ENCODE measurements at regions not wholly inside any gene's neighbourhood (a gene's known extent, or its start where the extent isn't known, plus 50 kb on each side); places are given as distances from the start of the nearest gene placed in this dataset.
"Not testable (repeated sequence)": the region's sequence is repeated elsewhere in the genome, so short reads cannot be mapped to it uniquely, and the experiment has no call there.

DNA sequence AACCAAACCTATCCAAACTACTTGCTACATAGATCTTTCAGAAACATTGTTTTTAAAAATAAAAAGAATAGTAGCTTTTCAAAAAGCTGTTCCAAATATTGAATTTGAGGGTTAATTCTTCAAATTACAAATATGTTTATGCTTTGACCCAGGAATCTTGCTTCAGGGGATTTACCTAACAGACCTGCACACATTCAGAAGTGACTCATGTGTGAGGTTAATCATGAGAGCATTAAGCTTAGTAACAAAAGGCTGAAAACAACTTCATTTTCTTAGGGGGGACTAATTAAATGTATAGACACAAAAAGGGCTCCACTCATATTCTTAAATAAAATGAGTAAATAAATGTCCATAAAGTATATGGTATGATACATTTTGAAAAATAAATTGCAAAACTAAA, 672.4 kb upstream of the FLRT2 start:
- no peak for DNase-seq (ENCODE audit: low read depth in 2 of 2)

GRCh38 chr14:84859116-84859515, 670.8 kb upstream of the FLRT2 start:
- no peak for DNase-seq (ENCODE audit: low read depth in 2 of 2)

GRCh38 chr14:84864548-84865271, 665.2 kb upstream of the FLRT2 start:
- no peak for DNase-seq (ENCODE audit: low read depth in 2 of 2)

- no peak for DNase-seq (ENCODE audit: low read depth in 2 of 2)
Measured at GRCh38 chr14:84871734-84872133, 658.2 kb upstream of the FLRT2 start.

GRCh38 chr14:84874436-84874835, 655.5 kb upstream of the FLRT2 start:
- DNase-seq (ENCODE audit: low read depth in 2 of 2), result no peak

- DNase-seq (ENCODE audit: low read depth in 2 of 2), result no peak
Measured at GRCh38 chr14:84877061-84877460, 652.9 kb upstream of the FLRT2 start.

GRCh38 chr14:84882830-84883229, 647.1 kb upstream of the FLRT2 start:
- no peak for DNase-seq (ENCODE audit: low read depth in 2 of 2)

- DNase-seq (ENCODE audit: low read depth in 2 of 2), result no peak
Measured at GRCh38 chr14:84885061-84885460, 644.9 kb upstream of the FLRT2 start.

- no peak for DNase-seq (ENCODE audit: low read depth in 2 of 2)
Measured at GRCh38 chr14:84891404-84891803, 638.5 kb upstream of the FLRT2 start.

DNA sequence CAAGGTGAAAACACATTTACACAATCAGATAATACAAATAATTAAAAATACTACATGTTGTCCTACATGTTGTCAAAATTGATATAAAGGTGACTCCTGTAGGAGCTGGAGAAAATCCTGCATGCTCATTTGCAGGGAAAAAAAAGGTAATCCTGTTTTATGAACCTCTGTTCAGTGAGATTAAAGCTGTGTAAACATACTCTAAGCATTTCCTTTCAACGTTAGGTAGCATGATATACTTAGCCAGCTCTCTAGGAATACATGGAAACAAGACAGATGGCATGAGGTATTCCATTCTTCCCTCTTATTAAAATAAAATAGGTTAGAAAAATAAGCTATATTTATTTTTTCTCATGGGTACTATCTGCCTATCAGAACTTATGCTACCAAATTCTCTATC, 635.7 kb upstream of the FLRT2 start:
- no peak for DNase-seq (ENCODE audit: low read depth in 2 of 2)

- no peak for DNase-seq (ENCODE audit: low read depth in 2 of 2)
Measured at GRCh38 chr14:84922370-84922769, 607.6 kb upstream of the FLRT2 start.

- no peak for DNase-seq (ENCODE audit: low read depth in 2 of 2)
Measured at GRCh38 chr14:84926656-84927055, 603.3 kb upstream of the FLRT2 start.

GRCh38 chr14:84927096-84927827, 602.7 kb upstream of the FLRT2 start:
- no peak for DNase-seq (ENCODE audit: low read depth in 2 of 2)

- no peak for DNase-seq (ENCODE audit: low read depth in 2 of 2)
Measured at GRCh38 chr14:84929086-84929485, 600.9 kb upstream of the FLRT2 start.

- DNase-seq (ENCODE audit: low read depth in 2 of 2), result no peak
Measured at GRCh38 chr14:84929834-84930233, 600.1 kb upstream of the FLRT2 start.

GRCh38 chr14:84937016-84937415, 592.9 kb upstream of the FLRT2 start:
- DNase-seq (ENCODE audit: low read depth in 2 of 2), result no peak

GRCh38 chr14:84937449-84937848, 592.5 kb upstream of the FLRT2 start:
- no peak for DNase-seq (ENCODE audit: low read depth in 2 of 2)

DNA sequence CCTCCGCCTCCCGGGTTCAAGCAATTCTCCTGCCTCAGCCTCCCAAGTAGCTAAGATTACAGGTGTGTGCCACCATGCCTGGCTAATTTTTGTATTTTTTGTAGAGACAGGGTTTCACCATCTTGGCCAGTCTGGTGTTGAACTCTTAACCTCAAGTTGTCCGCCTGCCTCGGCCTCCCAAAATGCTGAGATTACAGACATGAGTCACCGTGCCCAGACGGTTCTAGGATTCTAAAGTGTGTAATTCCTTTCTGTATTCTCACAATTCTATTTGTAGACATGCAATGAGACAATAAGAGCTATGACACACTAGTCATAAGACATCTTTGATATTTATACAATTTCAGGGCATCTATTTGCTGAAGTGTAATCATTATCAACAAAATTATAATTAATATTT, 585.0 kb upstream of the FLRT2 start:
- DNase-seq (ENCODE audit: low read depth in 2 of 2), result not testable (repeated sequence)

DNA sequence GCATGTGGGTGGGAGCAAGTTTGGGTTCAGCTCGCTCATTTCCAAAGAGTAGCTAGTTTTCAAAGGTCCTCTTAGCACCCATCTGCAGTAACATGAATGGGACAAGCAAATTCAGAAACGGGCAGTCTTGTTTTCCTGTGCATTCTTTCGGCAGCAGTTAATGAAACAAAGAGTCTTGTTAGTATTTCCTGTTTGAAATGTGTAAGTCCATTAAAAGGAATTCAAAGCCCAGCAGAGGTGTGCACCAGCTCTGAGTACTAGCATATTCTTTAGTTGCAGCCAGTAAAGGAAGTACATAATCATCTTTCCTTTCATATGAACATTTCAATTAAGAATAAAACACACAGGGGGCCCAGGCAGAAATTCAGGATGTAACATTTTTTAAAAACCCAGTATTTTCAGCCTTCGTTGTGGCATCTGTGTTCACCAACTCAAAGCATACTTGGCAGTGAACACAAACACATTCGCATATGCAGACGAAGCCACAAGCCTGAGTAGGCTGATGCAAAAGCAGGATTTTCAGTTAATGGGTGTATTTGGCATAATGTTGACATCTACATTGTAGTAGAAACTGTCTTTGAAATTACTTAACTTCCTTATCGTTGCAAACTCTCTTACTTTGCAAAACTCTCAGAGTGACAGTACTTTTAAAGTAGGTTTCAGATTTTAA, 570.0 kb upstream of the FLRT2 start:
- no peak for DNase-seq (ENCODE audit: low read depth in 2 of 2)

- no peak for DNase-seq (ENCODE audit: low read depth in 2 of 2)
Measured at GRCh38 chr14:84961637-84962036, 568.3 kb upstream of the FLRT2 start.

DNA sequence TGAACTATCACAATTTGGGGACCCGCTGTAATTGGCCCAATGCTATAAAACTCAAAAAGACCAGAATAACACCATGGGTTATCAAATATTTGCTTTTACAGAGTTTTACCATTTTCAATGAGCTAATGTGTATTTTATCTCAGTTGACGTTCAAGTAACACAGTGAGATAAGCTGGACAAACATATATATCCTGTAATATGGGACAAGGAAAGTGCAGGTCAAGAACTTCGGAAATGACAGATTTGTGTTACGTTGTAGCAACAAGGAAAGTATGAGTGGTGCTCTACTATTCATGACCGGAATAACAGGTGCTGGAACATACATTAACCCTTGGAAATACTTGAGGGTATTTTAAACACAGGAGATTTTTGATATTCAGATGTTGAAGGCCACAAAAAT, 566.4 kb upstream of the FLRT2 start:
- no peak for DNase-seq (ENCODE audit: low read depth in 2 of 2)

GRCh38 chr14:84965279-84965678, 564.7 kb upstream of the FLRT2 start:
- no peak for DNase-seq (ENCODE audit: low read depth in 2 of 2)

DNA sequence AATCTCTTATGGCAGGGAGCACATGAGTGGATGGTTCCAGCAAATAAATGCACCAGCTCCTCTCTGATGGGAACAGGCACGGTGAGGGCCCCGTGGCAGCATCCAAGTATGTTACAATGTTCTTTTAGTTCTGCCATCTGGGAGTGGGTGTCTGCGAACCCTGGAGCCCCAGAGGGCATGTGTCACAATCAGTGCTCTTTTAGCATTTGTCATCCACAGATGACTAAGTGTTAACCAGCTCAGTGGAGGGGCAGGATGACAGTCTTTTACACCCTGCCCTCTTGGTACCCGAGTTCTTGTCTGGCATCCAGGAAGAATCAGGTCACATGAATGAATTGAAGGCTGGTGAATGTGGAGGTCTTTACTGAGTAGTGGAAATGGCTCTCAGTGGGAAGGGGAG, 560.4 kb upstream of the FLRT2 start:
- no peak for DNase-seq (ENCODE audit: low read depth in 2 of 2)
